ENCODE measurements at regions not wholly inside any gene's neighbourhood (a gene's known extent, or its start where the extent isn't known, plus 50 kb on each side); places are given as distances from the start of the nearest gene placed in this dataset.

DNA sequence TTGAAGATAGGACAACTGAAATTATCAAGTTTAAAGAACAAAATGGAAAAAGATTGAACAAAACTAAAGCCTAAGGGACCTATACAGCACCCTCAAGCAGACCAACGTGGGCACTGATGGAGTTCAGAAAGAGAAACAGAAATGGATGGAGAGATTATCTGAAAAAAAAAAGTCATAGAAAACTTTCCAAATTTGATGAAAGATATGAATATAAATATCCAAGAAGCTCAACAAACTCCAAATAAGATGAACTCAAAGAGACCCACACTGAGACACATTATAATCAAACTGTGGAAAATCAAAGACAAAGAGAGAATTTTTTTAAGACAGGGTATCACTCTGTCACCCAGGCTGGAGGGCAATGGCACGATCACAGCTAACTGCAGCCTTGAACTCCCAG is 128.6 kb upstream of the PUM3 start:
- WGBS, 4 donors, result 49 to 67% (median 64%) methylated on average over 2 of the region's 2 CpGs
- intact Hi-C loops (cut with DNase I), result no loop called here

DNA sequence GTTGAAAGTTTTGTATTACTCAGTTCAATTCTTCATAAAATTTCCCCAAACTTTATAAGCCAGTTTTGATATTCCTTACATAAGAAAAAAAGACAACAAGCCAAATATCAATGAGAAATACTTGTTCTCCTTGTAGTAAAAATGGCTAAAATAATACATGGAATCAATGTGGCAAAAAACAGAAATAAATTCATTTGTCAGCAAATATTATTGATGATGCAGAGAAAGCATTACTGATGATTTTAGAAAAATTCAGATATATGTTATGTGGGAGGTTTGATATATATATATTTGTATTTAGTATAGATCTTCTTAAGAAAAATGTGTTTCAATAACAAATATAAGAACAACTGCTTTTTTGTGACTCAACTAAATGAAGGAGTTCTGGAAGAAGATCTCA is 127.0 kb upstream of the PUM3 start:
- H3K36me3 ChIP-seq, result no peaks in the 10 kb centered on the region
- TF ChIP-seq POLR2A (IDR thresholded peaks at IDR 0.05), result no peak
- TF ChIP-seq, protein P1, sequence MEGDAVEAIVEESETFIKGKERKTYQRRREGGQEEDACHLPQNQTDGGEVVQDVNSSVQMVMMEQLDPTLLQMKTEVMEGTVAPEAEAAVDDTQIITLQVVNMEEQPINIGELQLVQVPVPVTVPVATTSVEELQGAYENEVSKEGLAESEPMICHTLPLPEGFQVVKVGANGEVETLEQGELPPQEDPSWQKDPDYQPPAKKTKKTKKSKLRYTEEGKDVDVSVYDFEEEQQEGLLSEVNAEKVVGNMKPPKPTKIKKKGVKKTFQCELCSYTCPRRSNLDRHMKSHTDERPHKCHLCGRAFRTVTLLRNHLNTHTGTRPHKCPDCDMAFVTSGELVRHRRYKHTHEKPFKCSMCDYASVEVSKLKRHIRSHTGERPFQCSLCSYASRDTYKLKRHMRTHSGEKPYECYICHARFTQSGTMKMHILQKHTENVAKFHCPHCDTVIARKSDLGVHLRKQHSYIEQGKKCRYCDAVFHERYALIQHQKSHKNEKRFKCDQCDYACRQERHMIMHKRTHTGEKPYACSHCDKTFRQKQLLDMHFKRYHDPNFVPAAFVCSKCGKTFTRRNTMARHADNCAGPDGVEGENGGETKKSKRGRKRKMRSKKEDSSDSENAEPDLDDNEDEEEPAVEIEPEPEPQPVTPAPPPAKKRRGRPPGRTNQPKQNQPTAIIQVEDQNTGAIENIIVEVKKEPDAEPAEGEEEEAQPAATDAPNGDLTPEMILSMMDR (IDR thresholded peaks at IDR 0.05), result no peak
- H3K9me3 ChIP-seq, result peaks cover 0 to 35% (median 16%) of the 10 kb centered on the region in 12 donors
- no peak for DNase-seq
- no peaks in the 10 kb centered on the region for H3K4me1 ChIP-seq
- H3K27me3 ChIP-seq, result no peaks in the 10 kb centered on the region
- intact Hi-C loops (cut with DNase I), result no loop called here
- no peak overlapping the region for H3K27ac ChIP-seq
- ATAC-seq, result no peak
- no peak overlapping the region for H3K4me3 ChIP-seq

More for the DNA sequence above, 128.6 kb upstream of the PUM3 start:
- H3K4me1 ChIP-seq, result no peaks in the 10 kb centered on the region
- no peak for DNase-seq
- no peak for ATAC-seq
- H3K27ac ChIP-seq, result no peak overlapping the region
- H3K36me3 ChIP-seq, result no peaks in the 10 kb centered on the region
- H3K4me3 ChIP-seq, result no peak overlapping the region
- no peak for TF ChIP-seq POLR2A (IDR thresholded peaks at IDR 0.05)
- TF ChIP-seq, protein P1 (IDR thresholded peaks at IDR 0.05), result no peak
- H3K9me3 ChIP-seq, result peaks cover 0 to 35% (median 16%) of the 10 kb centered on the region in 12 donors
- H3K27me3 ChIP-seq, result no peaks in the 10 kb centered on the region

DNA sequence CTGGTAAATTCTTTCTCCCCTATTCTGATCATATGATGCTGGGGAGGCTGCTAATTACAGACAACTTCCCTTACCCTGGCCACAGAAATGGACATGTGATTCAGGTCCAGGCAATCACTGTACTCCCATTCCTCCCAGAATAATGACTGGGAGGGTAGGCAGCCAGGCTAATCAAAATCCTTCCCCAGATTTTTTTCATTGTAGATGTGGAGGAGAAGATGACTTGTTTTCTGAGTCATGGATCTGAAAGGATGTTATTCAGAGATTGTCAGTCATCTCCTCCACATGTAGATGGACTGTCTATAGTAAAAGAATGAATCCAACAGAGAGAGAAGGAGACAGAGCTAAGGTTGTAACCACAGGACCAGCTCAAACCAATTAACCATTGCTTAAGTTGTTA is 123.9 kb upstream of the PUM3 start:
- TF ChIP-seq POLR2A (IDR thresholded peaks at IDR 0.05), result no peak
- TF ChIP-seq, protein P1 (IDR thresholded peaks at IDR 0.05), result no peak
- ATAC-seq (no peak), DNase-seq (no peak)
- Histone ChIP-seq H3K4me3 (no peak overlapping the region), H3K9me3 (peaks cover 0 to 19% (median 3%) of the 10 kb centered on the region in 12 donors), H3K36me3 (no peaks in the 10 kb centered on the region), H3K4me1 (no peaks in the 10 kb centered on the region), H3K27me3 (no peaks in the 10 kb centered on the region), H3K27ac (no peak overlapping the region)
- intact Hi-C loops (cut with DNase I), result no loop called here

DNA sequence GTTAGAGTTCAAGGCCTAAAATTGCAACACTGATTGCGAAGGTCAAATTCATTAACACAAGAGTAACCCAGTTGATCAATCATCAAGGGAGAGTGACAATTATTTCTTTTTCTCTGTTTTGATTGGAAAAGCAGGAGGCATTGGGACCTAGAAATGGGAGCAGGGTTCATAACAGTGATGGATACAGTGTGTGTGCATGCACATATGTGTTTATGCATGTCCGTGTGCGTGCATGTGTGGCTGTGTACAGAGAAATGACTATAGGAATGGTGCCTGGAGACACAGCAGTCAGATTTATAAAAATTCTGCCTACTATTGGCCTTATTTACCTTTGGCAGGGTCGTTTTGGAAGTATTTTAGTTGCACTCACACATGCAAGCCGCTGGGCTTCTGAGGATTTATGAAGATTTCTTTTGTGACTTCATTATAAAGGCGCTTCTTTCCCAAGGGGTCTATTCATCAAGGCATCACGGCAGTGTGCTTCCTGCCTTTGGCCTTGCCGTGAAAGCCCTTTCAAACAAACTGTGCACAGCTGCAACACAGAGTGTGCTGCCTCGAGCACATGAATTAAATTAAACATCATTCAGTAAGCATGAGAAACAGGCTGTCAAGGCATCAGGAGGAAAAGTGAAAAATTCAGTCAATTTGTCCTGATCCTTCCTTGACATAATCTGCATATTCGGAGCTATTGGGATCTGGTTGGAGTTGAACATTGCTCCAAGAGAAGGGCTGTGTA is 122.8 kb upstream of the PUM3 start:
- H3K27ac ChIP-seq, result no peak overlapping the region
- no peak for ATAC-seq
- intact Hi-C loops (cut with DNase I), result no loop called here
- no peaks in the 10 kb centered on the region for H3K27me3 ChIP-seq
- peaks cover 0 to 8% (median 0%) of the 10 kb centered on the region in 12 donors for H3K9me3 ChIP-seq
- TF ChIP-seq, protein P1 (IDR thresholded peaks at IDR 0.05), result no peak
- no peak for TF ChIP-seq POLR2A (IDR thresholded peaks at IDR 0.05)
- no peak for DNase-seq
- H3K4me3 ChIP-seq, result no peak overlapping the region
- WGBS, 4 donors, result 56 to 72% (median 63%) methylated on average over 10 of the region's 10 CpGs
- no peaks in the 10 kb centered on the region for H3K4me1 ChIP-seq
- no peaks in the 10 kb centered on the region for H3K36me3 ChIP-seq

Data from heart left ventricle (tissue), 16 donors.